HEK293 (cell line): ENCODE measurements at regions not wholly inside any gene's neighbourhood (a gene's known extent, or its start where the extent isn't known, plus 50 kb on each side); places are given as distances from the start of the nearest gene placed in this dataset.
A peak's percentile ranks its signal among the peaks of the same experiment; 100 is the strongest.

Source experiments
- BCL11A ChIP-seq: fragments of 450-650 bp; formaldehyde crosslinking; IDR thresholded peaks from 2 replicates; pipeline ENCODE4 v1.5.1; 2016; ENCODE audit warnings: low read depth, missing biosample characterization, missing genetic modification characterization
- FEZF1 ChIP-seq: fragments of 450-650 bp; formaldehyde crosslinking; IDR thresholded peaks from 2 replicates; pipeline ENCODE4 v1.5.1; 2016; ENCODE audit warnings: missing biosample characterization, missing genetic modification characterization
- HOXD13 ChIP-seq: sonication (generic); formaldehyde crosslinking; IDR thresholded peaks from 2 replicates; pipeline ENCODE4 v1.8.0; 2022; ENCODE audit warnings: missing genetic modification reagents, borderline replicate concordance
- OSR2 ChIP-seq: fragments of 450-650 bp; formaldehyde crosslinking; IDR thresholded peaks from 2 replicates; pipeline ENCODE4 v1.5.1; 2016; ENCODE audit warnings: missing biosample characterization, missing genetic modification characterization
- ZFP3 ChIP-seq: fragments of 450-650 bp; formaldehyde crosslinking; IDR thresholded peaks from 2 replicates; pipeline ENCODE4 v1.5.1; 2016; ENCODE audit warnings: low read depth, missing biosample characterization, missing genetic modification characterization
- ZNF2 ChIP-seq: fragments of 450-650 bp; formaldehyde crosslinking; IDR thresholded peaks from 2 replicates; pipeline ENCODE4 v1.5.1; 2016; ENCODE audit warnings: missing biosample characterization, missing genetic modification characterization
- ZNF214 ChIP-seq: fragments of 450-650 bp; formaldehyde crosslinking; IDR thresholded peaks from 2 replicates; pipeline ENCODE4 v1.5.1; 2017; ENCODE audit warnings: missing biosample characterization, mild to moderate bottlenecking, missing genetic modification characterization, borderline replicate concordance
- ZNF398 ChIP-seq: fragments of 450-650 bp; formaldehyde crosslinking; IDR thresholded peaks from 2 replicates; pipeline ENCODE4 v1.5.1; 2017; ENCODE audit warnings: missing biosample characterization, missing genetic modification characterization
- ZNF558 ChIP-seq: fragments of 450-650 bp; formaldehyde crosslinking; IDR thresholded peaks from 2 replicates; pipeline ENCODE4 v1.5.1; 2016; ENCODE audit warnings: missing biosample characterization, missing genetic modification characterization
- ZNF623 ChIP-seq: fragments of 450-650 bp; formaldehyde crosslinking; IDR thresholded peaks from 2 replicates; pipeline ENCODE4 v1.5.1; 2016; ENCODE audit warnings: missing biosample characterization, missing genetic modification characterization
- ZNF629 ChIP-seq: fragments of 450-650 bp; formaldehyde crosslinking; IDR thresholded peaks from 2 replicates; pipeline ENCODE4 v1.5.1; 2017; ENCODE audit warnings: missing biosample characterization, missing genetic modification characterization
- ZNF664 ChIP-seq: fragments of 450-650 bp; formaldehyde crosslinking; IDR thresholded peaks from 2 replicates; pipeline ENCODE4 v1.5.1; 2016; ENCODE audit warnings: missing biosample characterization, missing genetic modification characterization
- TF ChIP-seq, protein P1 (sequence below): fragments of 450-650 bp; IDR thresholded peaks from 2 replicates; pipeline ENCODE4 v1.5.1; 2018; ENCODE audit warnings: missing biosample characterization, mild to moderate bottlenecking, missing genetic modification characterization
- TF ChIP-seq, protein P2 (sequence below): fragments of 450-650 bp; formaldehyde crosslinking; IDR thresholded peaks from 2 replicates; pipeline ENCODE4 v1.5.1; 2016; ENCODE audit warnings: missing biosample characterization, missing genetic modification characterization
- TF ChIP-seq, protein P3 (sequence below): fragments of 450-650 bp; formaldehyde crosslinking; IDR thresholded peaks from 2 replicates; pipeline ENCODE4 v1.5.1; 2016; ENCODE audit warnings: missing biosample characterization, missing genetic modification characterization
- TF ChIP-seq, protein P4 (sequence below): fragments of 450-650 bp; formaldehyde crosslinking; IDR thresholded peaks from 2 replicates; pipeline ENCODE4 v1.5.1; 2017; ENCODE audit warnings: missing biosample characterization, missing genetic modification characterization

DNA sequence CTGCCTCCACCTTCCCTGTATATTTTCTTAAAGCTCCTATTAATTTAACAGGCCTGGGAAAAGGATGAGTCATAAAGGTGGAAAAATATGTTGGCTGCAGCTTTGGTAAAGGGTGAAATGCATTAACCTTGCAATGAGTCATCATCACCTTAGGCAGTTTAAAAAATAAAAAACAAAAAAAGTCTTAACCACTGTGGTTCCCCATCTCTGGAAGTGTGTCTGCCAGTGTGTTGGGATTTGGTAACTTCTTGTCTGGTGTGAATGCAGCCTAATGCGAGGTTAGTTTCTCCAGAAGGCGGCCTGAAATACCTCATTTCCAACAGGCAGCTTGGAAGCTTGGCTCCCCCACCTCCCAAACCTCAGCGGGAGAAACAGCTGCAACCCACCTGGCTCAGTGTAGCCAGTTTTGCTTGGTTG, 265.3 kb upstream of the GAS1 start (continued):
- TF ChIP-seq ZNF398 (tag by site-specific recombination): peak; percentile 55
- peak; percentile 23; the same call in 1 of the 2 replicates for TF ChIP-seq HOXD13 (CRISPR knock-in tag)
- TF ChIP-seq ZNF214: no peak
- TF ChIP-seq OSR2 (tag by site-specific recombination): peak; percentile 66; the same call in 1 of the 2 replicates
- 0 out of 2 replicates have a peak, but pooled peaks have one; percentile 19 for TF ChIP-seq ZNF558
- peak; percentile 85; the same call in 1 of the 2 replicates for TF ChIP-seq BCL11A (tag by site-specific recombination)
- peak; percentile 86 for TF ChIP-seq ZNF629 (tag by site-specific recombination)
- peak; percentile 82 for TF ChIP-seq ZNF664 (tag by site-specific recombination)
- TF ChIP-seq ZNF623: no peak
- TF ChIP-seq, protein P1, sequence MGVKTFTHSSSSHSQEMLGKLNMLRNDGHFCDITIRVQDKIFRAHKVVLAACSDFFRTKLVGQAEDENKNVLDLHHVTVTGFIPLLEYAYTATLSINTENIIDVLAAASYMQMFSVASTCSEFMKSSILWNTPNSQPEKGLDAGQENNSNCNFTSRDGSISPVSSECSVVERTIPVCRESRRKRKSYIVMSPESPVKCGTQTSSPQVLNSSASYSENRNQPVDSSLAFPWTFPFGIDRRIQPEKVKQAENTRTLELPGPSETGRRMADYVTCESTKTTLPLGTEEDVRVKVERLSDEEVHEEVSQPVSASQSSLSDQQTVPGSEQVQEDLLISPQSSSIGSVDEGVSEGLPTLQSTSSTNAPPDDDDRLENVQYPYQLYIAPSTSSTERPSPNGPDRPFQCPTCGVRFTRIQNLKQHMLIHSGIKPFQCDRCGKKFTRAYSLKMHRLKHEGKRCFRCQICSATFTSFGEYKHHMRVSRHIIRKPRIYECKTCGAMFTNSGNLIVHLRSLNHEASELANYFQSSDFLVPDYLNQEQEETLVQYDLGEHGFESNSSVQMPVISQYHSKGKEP (tag by site-specific recombination): peak; percentile 89
- no peak for TF ChIP-seq ZFP3
- TF ChIP-seq, protein P2, sequence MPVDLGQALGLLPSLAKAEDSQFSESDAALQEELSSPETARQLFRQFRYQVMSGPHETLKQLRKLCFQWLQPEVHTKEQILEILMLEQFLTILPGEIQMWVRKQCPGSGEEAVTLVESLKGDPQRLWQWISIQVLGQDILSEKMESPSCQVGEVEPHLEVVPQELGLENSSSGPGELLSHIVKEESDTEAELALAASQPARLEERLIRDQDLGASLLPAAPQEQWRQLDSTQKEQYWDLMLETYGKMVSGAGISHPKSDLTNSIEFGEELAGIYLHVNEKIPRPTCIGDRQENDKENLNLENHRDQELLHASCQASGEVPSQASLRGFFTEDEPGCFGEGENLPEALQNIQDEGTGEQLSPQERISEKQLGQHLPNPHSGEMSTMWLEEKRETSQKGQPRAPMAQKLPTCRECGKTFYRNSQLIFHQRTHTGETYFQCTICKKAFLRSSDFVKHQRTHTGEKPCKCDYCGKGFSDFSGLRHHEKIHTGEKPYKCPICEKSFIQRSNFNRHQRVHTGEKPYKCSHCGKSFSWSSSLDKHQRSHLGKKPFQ (tag by site-specific recombination): 0 out of 2 replicates have a peak, but pooled peaks have one; percentile 33
- TF ChIP-seq, protein P3, sequence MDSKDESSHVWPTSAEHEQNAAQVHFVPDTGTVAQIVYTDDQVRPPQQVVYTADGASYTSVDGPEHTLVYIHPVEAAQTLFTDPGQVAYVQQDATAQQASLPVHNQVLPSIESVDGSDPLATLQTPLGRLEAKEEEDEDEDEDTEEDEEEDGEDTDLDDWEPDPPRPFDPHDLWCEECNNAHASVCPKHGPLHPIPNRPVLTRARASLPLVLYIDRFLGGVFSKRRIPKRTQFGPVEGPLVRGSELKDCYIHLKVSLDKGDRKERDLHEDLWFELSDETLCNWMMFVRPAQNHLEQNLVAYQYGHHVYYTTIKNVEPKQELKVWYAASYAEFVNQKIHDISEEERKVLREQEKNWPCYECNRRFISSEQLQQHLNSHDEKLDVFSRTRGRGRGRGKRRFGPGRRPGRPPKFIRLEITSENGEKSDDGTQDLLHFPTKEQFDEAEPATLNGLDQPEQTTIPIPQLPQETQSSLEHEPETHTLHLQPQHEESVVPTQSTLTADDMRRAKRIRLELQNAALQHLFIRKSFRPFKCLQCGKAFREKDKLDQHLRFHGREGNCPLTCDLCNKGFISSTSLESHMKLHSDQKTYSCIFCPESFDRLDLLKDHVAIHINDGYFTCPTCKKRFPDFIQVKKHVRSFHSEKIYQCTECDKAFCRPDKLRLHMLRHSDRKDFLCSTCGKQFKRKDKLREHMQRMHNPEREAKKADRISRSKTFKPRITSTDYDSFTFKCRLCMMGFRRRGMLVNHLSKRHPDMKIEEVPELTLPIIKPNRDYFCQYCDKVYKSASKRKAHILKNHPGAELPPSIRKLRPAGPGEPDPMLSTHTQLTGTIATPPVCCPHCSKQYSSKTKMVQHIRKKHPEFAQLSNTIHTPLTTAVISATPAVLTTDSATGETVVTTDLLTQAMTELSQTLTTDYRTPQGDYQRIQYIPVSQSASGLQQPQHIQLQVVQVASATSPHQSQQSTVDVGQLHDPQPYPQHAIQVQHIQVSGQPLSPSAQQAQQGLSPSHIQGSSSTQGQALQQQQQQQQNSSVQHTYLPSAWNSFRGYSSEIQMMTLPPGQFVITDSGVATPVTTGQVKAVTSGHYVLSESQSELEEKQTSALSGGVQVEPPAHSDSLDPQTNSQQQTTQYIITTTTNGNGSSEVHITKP (tag by site-specific recombination): peak; percentile 42; the same call in 1 of the 2 replicates
- peak; percentile 71 for TF ChIP-seq ZNF2
- TF ChIP-seq, protein P4, sequence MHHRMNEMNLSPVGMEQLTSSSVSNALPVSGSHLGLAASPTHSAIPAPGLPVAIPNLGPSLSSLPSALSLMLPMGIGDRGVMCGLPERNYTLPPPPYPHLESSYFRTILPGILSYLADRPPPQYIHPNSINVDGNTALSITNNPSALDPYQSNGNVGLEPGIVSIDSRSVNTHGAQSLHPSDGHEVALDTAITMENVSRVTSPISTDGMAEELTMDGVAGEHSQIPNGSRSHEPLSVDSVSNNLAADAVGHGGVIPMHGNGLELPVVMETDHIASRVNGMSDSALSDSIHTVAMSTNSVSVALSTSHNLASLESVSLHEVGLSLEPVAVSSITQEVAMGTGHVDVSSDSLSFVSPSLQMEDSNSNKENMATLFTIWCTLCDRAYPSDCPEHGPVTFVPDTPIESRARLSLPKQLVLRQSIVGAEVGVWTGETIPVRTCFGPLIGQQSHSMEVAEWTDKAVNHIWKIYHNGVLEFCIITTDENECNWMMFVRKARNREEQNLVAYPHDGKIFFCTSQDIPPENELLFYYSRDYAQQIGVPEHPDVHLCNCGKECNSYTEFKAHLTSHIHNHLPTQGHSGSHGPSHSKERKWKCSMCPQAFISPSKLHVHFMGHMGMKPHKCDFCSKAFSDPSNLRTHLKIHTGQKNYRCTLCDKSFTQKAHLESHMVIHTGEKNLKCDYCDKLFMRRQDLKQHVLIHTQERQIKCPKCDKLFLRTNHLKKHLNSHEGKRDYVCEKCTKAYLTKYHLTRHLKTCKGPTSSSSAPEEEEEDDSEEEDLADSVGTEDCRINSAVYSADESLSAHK (tag by site-specific recombination): peak; percentile 51
- peak; percentile 49; the same call in 1 of the 2 replicates for TF ChIP-seq FEZF1 (tag by site-specific recombination)
